Fibroblast of lung (primary cell): ENCODE measurements at regions not wholly inside any gene's neighbourhood (a gene's known extent, or its start where the extent isn't known, plus 50 kb on each side); places are given as distances from the start of the nearest gene placed in this dataset.

ENCODE experiments used
- EZH2 ChIP-seq: IDR thresholded peaks from 2 replicates; pipeline ENCODE4 v1.5.1; 2012; ENCODE audit warnings: low read length, control low read depth, mild to moderate bottlenecking; ENCODE audit errors: missing control alignments
- TF ChIP-seq, protein P1 (sequence below), 2 donors: IDR thresholded peaks in 1 of 2; conservative IDR thresholded peaks in 1 of 2; 1 replicate in 1 of 2; 2 replicates in 1 of 2; pipeline ENCODE4 v1.5.1; 2011 to 2012; ENCODE audit warnings: low read length in 2 of 2, control low read depth in 1 of 2, inconsistent platforms in 1 of 2, low read depth in 1 of 2, mild to moderate bottlenecking in 1 of 2

DNA sequence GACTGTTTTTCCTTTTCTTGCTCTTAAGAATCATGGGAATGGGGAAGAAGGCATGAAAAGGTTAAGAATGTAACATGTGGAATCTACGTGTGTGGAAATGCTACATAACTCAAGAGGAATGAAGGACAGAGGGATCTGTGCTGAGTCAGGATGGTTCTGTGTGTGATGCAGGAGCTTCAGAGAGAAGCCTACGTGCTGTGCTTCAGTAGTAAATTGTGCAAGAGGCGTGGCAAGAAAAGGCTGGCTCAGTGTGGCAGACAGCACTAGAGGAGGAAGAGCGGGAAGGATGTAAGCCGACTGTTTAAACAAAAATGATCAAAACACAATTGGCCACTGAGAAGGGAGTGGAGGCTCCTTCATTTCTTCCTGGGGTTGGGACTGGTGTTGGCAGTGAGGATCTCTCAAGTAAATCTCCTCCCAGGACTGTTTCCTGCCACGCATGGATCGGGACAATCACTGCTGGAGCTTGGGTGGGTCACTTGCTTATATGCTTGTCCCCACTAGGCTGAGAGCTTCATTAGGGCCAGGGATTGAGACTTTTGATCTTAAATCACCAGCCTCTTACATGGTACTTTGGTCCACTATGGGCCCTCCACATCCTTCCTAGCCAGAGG, 59.4 kb upstream of the BASP1 start:
- TF ChIP-seq, protein P1, sequence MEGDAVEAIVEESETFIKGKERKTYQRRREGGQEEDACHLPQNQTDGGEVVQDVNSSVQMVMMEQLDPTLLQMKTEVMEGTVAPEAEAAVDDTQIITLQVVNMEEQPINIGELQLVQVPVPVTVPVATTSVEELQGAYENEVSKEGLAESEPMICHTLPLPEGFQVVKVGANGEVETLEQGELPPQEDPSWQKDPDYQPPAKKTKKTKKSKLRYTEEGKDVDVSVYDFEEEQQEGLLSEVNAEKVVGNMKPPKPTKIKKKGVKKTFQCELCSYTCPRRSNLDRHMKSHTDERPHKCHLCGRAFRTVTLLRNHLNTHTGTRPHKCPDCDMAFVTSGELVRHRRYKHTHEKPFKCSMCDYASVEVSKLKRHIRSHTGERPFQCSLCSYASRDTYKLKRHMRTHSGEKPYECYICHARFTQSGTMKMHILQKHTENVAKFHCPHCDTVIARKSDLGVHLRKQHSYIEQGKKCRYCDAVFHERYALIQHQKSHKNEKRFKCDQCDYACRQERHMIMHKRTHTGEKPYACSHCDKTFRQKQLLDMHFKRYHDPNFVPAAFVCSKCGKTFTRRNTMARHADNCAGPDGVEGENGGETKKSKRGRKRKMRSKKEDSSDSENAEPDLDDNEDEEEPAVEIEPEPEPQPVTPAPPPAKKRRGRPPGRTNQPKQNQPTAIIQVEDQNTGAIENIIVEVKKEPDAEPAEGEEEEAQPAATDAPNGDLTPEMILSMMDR (conservative IDR thresholded peaks at IDR 0.05 in 1 of 2, IDR thresholded peaks at IDR 0.05 in 1 of 2; ENCODE audit: low read depth in 1 of 2, low read length in 2 of 2) = no peak
- TF ChIP-seq EZH2 = no peak
